Peyer's patch (tissue), 4 donors: ENCODE measurements at regions not wholly inside any gene's neighbourhood (a gene's known extent, or its start where the extent isn't known, plus 50 kb on each side); places are given as distances from the start of the nearest gene placed in this dataset.

ENCODE experiments used
- POLR2A ChIP-seq, 2 donors: fragments of 450-650 bp; IDR thresholded peaks; one replicate each; pipeline ENCODE4 v1.5.1; 2017; ENCODE audit warnings: antibody characterized with exemption in 2 of 2, mild to moderate bottlenecking in 2 of 2, moderate library complexity in 2 of 2
- TF ChIP-seq, protein P1 (sequence below), 6 experiments: fragments of 450-650 bp in 4 of 6; fragments of 200-600 bp in 2 of 6; sonication (generic) in 1 of 6; IDR thresholded peaks; one replicate each; pipeline ENCODE4 v1.5.1; 2017 to 2019; ENCODE audit warnings: antibody characterized with exemption in 6 of 6, mild to moderate bottlenecking in 3 of 6, moderate library complexity in 1 of 6

DNA sequence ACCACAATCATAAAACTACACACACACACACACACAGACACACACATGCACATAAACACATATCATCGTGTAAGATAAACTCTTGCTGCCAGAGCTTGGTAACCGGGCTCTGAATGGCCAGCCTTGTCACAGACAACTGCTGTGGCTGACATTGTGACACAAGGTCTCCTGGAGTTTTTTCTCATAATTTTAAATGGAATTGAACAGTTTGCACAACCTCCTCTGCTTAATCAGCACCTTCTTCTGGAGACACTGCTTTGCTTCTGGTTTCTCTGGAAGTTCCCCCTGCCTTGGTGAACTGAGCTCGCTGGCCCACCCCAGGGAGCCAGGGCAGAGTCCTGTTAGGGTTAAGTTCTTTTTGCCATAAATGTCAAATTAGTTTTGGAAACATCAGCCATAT lies 115.4 kb downstream of the UTP18 start:
- TF ChIP-seq, protein P1, sequence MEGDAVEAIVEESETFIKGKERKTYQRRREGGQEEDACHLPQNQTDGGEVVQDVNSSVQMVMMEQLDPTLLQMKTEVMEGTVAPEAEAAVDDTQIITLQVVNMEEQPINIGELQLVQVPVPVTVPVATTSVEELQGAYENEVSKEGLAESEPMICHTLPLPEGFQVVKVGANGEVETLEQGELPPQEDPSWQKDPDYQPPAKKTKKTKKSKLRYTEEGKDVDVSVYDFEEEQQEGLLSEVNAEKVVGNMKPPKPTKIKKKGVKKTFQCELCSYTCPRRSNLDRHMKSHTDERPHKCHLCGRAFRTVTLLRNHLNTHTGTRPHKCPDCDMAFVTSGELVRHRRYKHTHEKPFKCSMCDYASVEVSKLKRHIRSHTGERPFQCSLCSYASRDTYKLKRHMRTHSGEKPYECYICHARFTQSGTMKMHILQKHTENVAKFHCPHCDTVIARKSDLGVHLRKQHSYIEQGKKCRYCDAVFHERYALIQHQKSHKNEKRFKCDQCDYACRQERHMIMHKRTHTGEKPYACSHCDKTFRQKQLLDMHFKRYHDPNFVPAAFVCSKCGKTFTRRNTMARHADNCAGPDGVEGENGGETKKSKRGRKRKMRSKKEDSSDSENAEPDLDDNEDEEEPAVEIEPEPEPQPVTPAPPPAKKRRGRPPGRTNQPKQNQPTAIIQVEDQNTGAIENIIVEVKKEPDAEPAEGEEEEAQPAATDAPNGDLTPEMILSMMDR (IDR thresholded peaks at IDR 0.05), result no peak
- TF ChIP-seq POLR2A (IDR thresholded peaks at IDR 0.05), result no peak
